ENCODE measurements at regions not wholly inside any gene's neighbourhood (a gene's known extent, or its start where the extent isn't known, plus 50 kb on each side); places are given as distances from the start of the nearest gene placed in this dataset.
"Not testable (repeated sequence)": the region's sequence is repeated elsewhere in the genome, so short reads cannot be mapped to it uniquely, and the experiment has no call there.

DNA sequence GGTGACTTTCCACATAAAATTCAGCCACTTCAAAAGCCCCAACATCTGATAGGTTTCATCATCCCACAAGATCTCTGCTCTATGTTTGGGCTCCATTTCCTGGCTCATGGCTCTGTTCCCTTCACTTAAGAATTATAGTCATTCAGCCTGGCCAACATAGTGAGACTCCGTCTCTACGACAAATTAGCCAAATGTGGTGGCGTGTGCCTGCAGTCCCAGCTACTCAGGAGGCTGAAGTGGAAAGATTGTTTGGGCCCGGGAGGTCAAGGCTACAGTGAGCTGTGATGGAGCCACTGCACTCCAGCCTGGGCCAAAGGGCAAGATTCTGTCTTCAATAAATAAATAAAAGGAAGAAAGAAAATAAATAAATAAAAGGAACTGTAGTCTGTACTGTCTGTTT is 57.9 kb upstream of the CTSV start:
- no peak for DNase-seq

DNA sequence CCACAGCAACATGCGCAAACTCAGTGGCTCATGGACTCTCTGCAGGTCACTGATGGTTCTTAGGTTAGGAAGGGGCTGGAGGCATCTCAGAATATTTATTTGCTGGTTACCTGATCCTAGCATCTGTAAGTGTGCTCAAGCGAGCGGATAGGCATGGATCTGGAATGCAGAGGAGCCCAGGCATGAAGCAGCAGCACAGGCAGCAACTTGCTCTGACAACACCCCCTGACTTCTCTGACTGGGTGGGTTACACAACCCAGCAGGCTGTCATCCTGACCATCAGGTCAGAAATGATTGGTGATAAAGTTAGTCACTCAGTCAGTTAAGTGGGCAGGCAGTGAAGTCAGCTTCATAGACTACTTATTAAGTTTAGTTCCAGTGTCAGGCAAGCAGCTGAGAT is 50.4 kb upstream of the CTSV start:
- DNase-seq, result not testable (repeated sequence)

Data from activated effector memory CD4-positive, alpha-beta T cell treated with Interleukin-2 at 50 U/mL for 16 hours (primary cell).